ENCODE measurements at regions not wholly inside any gene's neighbourhood (a gene's known extent, or its start where the extent isn't known, plus 50 kb on each side); places are given as distances from the start of the nearest gene placed in this dataset.

DNA sequence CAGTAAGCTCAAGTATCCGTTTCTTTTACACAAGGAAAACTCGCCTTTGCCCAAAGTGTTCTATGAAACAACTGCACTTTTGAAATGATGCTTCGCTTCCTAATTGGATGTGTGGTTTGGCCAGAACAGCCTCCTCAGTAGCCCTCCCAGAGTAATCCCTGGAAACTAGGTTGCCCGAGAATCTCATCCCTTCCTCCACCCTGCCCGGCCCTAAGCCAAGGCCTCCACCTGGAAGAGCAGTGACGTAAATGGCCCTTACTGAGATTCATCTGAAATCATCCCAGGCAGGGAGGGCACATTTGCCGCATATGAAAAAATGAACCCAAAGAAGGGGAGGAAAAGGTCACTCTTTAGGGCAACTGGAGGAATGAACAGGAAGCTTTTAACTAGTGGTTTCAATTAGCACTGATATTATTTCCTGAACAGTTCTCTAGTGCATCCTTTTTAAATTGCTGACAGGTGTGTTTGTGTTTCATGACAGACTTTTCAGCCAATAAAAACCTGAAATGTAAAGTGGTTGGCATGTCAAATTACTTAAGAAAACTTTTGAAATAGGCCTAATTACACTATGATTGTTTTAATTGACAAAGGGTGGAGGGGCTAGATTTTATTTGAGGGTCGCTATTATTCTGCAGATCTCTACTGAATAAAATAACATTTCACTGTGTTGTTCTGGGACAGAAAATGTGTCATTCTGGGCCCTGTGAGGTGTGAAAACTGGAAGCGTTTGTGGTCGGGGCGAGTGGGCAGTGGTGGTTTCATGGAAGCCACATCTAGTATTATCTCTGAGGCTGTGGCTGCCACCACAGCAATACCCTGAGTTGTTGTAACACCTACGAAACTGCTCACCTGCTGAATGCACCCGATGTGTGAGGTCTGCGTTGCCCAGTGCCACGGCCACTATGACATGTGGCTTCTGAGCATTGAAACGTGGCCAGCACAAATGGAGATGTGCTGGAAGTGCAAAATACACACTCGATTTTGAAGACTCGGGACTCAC is 112.1 kb downstream of the ZIC5 start:
- TF ChIP-seq, protein P1, sequence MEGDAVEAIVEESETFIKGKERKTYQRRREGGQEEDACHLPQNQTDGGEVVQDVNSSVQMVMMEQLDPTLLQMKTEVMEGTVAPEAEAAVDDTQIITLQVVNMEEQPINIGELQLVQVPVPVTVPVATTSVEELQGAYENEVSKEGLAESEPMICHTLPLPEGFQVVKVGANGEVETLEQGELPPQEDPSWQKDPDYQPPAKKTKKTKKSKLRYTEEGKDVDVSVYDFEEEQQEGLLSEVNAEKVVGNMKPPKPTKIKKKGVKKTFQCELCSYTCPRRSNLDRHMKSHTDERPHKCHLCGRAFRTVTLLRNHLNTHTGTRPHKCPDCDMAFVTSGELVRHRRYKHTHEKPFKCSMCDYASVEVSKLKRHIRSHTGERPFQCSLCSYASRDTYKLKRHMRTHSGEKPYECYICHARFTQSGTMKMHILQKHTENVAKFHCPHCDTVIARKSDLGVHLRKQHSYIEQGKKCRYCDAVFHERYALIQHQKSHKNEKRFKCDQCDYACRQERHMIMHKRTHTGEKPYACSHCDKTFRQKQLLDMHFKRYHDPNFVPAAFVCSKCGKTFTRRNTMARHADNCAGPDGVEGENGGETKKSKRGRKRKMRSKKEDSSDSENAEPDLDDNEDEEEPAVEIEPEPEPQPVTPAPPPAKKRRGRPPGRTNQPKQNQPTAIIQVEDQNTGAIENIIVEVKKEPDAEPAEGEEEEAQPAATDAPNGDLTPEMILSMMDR (IDR thresholded peaks at IDR 0.05): no peak
- no peaks in the 10 kb centered on the region for H3K9me3 ChIP-seq
- H3K27me3 ChIP-seq: no peaks in the 10 kb centered on the region
- H3K36me3 ChIP-seq: peaks cover 0 to 7% (median 5%) of the 10 kb centered on the region in 3 donors
- no peaks in the 10 kb centered on the region for H3K4me1 ChIP-seq
- no peak overlapping the region for H3K27ac ChIP-seq
- intact Hi-C loops (cut with DNase I; ENCODE audit: low total_unique reads): no loop called here
- no peak for DNase-seq
- H3K4me3 ChIP-seq: no peak overlapping the region

DNA sequence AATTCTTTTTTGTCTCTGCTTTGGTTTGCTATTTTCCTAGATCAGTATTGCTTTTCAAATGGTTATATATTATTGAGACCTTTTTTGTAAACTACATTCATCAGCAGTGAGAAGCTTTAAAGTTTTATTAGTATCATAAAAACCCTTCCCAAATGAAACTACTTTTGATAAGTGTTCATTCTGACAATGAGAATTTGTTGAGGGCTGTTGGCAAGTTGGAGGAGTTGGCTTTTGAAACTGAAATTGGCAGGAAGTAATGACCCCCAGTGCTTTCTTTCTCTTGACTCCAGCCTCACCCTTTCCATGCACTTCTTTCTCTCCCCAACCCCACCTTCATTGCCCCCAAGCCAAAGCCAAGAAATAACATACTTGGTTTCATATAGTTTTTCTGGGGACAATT is 113.8 kb downstream of the ZIC5 start:
- H3K27ac ChIP-seq: no peak overlapping the region
- H3K4me3 ChIP-seq: no peak overlapping the region
- H3K27me3 ChIP-seq: no peaks in the 10 kb centered on the region
- H3K4me1 ChIP-seq: no peaks in the 10 kb centered on the region
- intact Hi-C loops (cut with DNase I; ENCODE audit: low total_unique reads): no loop called here
- TF ChIP-seq, protein P1 (IDR thresholded peaks at IDR 0.05): no peak
- DNase-seq: no peak
- peaks cover 0 to 7% (median 5%) of the 10 kb centered on the region in 3 donors for H3K36me3 ChIP-seq
- H3K9me3 ChIP-seq: no peaks in the 10 kb centered on the region

DNA sequence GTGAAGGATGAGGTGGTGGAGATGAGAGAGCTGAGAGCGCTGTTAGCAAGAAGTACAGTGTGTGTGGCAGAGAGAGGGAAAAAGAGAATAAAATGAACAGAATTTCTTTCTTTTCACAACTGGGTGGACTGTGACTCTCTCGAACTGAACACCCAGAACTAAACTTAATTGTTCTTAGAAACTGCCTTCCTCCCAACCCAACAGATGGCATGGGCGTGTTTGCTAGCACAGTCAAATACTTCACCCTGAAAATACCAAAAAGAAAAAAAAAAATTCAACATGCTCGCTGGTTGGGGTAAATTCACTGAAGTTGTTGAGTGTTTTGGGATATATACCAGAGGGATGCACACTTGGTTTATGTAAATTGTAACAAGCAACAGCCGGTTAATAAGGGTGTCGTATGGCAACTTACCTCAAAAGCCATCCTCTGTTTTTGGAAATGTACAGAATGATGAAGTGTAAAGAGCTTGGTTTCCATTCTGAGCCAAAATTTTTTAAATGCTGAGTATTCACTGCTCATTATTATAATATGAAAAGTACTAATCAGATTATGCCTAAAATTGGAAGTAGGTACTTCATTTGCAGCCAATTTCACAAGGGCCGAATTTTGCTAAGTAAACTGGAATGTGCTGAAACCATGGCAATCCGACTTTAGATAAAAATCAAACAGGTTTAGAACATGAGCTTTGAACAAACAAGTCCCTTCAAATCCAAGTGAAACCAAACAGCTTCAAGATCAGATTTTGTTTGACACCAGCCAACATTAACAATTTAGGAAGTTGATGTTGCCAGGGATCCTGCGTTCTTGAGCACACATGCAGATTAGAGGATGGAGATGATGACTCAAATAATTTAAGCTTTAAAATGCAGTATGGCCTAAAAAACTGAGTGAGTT is 115.8 kb downstream of the ZIC5 start:
- no peaks in the 10 kb centered on the region for H3K4me1 ChIP-seq
- H3K27ac ChIP-seq: no peak overlapping the region
- H3K9me3 ChIP-seq: no peaks in the 10 kb centered on the region
- no peaks in the 10 kb centered on the region for H3K27me3 ChIP-seq
- H3K4me3 ChIP-seq: no peak overlapping the region
- TF ChIP-seq, protein P1 (IDR thresholded peaks at IDR 0.05): no peak
- intact Hi-C loops (cut with DNase I; ENCODE audit: low total_unique reads): no loop called here
- H3K36me3 ChIP-seq: peaks cover 0 to 7% (median 5%) of the 10 kb centered on the region in 3 donors
- DNase-seq: no peak

DNA sequence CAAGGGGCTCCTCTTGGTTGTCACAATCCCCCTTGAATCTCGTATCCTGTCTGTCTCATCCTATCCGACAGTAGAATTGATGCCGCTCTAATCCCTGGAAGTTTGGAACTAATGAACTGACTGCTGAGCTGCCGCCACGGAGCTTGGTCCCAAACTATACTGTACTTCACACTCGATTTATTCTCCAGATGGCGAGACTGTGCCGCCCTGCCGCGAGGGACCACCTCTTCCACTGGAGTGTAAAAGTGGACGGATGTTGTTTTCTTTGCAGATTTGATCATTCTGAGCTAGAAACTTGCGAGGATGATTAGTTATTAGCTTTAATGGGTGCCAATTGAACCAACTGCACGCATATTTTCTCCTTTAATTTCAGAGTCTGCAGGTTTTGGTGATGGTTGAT is 117.2 kb downstream of the ZIC5 start:
- TF ChIP-seq, protein P1 (IDR thresholded peaks at IDR 0.05): no peak
- Histone ChIP-seq H3K36me3 (peaks cover 0 to 6% (median 5%) of the 10 kb centered on the region in 3 donors), H3K27ac (no peak overlapping the region), H3K9me3 (no peaks in the 10 kb centered on the region), H3K27me3 (no peaks in the 10 kb centered on the region), H3K4me3 (no peak overlapping the region), H3K4me1 (no peaks in the 10 kb centered on the region)
- no peak for DNase-seq
- intact Hi-C loops (cut with DNase I; ENCODE audit: low total_unique reads): no loop called here

DNA sequence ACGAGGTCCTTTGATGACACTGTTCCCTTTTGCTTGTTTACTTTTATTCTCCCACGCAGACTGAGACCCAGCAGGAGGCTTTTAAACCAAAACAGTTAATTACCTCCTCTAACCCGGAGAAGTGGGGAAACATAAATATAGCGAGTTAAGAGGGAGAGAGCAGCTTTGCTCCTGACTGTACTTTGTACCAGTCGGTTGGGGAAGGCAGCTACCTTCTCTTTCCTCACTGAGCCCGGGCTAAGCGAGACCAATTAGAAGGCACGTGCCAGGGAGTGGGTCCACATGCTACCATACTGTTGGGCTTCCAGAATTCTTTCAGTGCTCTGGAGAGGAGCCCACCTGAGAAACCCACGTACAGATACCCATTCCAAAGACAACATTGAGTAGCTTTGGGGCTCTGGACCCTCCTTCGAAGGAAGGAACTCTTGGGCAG is 124.2 kb downstream of the ZIC5 start:
- DNase-seq: no peak
- TF ChIP-seq, protein P1 (IDR thresholded peaks at IDR 0.05): no peak
- Histone ChIP-seq H3K36me3 (no peaks in the 10 kb centered on the region), H3K4me1 (no peaks in the 10 kb centered on the region), H3K4me3 (no peak overlapping the region), H3K27me3 (no peaks in the 10 kb centered on the region), H3K9me3 (no peaks in the 10 kb centered on the region), H3K27ac (no peak overlapping the region)
- intact Hi-C loops (cut with DNase I; ENCODE audit: low total_unique reads): no loop called here
